ENCODE measurements at regions not wholly inside any gene's neighbourhood (a gene's known extent, or its start where the extent isn't known, plus 50 kb on each side); places are given as distances from the start of the nearest gene placed in this dataset.

DNA sequence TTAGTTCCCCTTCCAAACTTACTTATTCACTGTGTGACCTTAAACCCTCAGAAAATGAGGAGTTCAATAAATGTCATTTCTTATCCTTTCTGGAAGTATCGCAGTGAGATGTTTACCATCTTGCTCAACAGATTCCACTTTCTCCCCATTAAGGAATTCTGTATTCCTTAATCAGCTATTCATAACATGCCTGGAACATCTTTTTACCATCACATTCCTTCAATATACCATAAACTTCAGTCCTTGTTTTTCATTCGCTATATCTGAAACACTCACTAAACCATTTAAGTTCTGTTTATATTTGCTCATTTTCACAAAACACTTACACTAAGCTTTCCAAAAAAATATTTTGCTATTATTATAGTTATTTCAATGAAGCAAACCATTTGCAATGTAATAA, 1158.6 kb downstream of the CDH12 start:
- no peak for DNase-seq

DNA sequence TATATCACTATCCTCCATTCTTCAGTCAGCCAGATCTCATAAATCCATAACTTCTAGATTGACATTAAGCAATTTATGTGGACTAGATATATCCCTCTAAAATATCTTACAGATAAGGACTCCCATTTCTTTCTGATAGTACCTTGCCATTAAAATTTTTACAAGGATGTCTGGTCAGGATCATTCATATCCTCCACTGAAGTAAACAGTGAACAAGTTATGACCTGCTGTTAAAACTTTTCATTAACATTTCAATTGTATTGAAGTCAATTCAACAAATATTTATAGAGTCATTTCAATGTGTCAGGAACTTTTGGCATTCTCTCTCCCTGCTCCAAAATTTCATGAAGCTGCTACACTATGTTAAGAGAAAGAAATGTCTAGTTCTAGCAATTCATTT, 1159.6 kb downstream of the CDH12 start:
- no peak for DNase-seq

DNA sequence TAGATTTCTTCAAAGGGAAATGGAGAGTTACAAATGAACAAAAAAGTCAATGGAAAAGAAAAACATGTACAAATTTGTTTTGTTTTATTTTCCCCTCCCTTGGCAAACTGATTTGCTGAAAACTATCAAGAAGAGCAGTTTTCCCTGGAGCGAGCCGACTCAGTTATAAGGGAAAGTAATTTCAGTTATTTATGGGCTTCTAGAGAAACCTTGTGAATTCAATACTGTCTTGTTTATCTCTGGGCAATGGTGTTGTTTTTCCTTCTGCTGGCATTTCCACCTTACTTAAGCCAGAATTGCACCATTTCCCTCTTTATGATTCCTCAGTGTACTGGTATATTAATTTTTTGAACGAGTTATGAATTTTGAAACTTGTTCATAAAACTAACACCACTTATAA, 1163.6 kb downstream of the CDH12 start:
- no peak for DNase-seq

DNA sequence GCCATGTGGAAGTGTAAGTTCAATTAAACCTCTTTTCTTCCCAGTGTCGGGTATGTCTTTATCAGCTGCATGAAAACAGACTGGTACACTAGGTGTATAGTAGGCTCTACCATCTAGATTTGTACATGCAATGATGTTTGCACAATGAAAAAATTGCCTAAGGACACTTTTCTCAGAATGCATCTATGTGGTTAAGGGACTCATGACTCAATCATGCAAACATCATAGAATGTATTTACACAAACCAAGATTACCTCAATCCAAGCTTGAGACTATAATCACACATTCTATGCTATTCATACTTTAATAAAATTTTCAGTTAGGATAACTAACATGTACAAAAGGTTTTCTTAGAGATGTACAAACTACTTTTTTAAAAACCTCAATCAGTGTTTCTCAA, 1164.5 kb downstream of the CDH12 start:
- DNase-seq, result no peak

DNA sequence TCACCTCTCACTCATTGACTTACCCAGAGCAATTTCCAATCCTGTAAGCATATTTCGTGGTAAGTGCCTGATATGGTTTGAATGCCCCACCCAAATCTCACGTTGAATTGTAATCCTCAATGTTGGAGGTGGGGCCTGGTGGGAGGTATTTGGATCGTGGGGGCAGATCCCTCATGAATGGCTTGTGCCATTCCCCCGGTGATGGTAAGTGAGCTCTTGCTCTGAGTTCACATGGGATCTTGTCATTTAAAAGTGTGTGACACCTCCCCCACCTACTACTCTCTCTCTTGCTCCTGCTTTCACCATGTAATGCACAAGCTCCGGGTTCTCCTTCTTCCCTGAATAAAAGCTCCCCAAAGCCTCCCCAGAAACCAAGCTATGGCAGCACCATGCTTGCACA, 1165.5 kb downstream of the CDH12 start:
- no peak for DNase-seq

DNA sequence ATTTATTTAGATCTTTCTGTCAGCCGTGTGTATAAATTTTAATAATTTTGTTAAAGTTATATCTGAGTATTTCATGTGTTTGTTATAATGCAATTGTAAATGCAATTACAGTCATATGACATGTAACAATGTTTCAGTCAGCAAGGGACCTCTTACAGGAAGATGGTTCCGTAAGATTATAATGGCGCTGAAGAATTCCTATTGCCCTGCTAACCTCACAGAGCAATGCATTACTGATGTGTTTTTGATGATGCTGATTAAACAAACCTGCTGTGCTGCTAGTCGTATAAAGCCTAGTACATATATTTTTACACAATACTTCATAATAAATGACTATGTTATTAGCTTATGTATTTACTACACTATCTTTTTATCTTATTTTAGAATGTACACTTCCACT, 1166.4 kb downstream of the CDH12 start:
- no peak for DNase-seq

DNA sequence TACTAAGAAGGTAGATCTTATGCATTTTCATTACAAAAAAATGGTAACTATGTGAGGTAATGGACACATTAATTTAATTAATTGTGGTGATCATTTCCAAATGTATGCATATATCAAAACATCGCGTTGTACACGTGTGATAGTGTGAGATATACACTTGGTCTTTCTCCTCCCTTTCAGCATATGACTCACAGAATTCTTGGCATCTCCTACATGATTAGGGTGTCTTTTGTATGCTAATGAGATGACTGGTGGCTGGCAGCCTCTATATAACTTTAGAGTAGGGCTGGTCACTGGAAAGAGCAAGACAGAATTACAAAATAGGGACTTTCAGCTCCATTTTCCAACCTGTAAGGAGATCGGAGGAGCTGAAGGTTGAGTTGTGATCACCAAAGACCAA, 1167.6 kb downstream of the CDH12 start:
- no peak for DNase-seq

DNA sequence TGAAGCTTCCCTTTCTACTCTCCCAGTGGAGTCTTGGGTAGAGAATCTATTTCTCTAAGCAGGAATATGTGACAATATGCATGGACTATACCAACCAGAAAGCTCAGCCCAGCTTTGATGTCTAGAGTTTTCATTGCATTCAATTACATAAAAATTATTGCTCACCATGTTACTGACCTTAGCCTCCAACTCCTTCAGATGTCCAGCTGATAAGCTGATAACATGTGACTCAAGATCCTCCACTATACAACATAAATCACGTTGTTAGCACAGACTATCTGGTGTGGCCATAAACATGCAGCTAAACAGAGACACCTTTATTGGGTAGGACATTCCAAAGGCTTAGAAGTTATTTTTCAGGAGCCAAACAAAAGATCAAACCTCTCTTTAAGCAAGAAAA, 1168.2 kb downstream of the CDH12 start:
- no peak for DNase-seq

DNA sequence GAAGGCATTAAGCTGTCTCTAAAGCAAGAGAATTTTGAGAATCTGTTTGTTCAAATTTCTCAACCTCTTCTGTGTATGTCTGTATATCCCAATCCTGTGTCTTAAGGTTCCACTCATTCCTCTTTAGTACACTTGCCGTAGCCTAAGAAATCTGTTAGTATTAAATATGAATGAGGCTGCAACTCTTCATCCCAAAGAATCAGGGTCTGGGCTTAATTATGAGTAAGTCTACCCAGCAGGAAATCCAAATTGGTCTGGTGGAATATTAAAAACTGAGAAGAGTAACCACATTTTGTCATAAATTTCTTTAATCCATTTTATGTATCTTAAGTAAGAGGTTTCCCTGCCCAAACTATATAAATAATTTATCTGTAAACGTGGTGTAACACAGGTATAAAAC, 1171.2 kb downstream of the CDH12 start:
- no peak for DNase-seq

DNA sequence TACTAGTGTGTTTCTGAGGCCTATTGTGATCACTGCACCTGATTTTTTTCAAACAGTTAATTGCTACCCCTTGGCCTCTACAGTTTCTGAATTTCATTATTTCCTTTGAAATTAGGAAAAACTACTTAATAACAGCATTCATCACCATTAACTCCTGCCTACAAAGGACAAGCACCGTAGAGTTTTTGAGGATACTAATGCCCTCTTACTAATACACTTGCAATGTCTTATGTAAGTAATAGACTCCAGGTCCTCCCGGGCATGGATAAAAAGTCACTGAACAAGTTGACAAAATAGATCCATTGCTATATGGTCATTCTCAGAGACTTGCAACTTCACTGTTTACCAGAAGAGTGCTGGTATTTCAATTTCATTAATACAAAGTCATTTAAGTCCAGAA, 1172.5 kb downstream of the CDH12 start:
- no peak for DNase-seq

DNA sequence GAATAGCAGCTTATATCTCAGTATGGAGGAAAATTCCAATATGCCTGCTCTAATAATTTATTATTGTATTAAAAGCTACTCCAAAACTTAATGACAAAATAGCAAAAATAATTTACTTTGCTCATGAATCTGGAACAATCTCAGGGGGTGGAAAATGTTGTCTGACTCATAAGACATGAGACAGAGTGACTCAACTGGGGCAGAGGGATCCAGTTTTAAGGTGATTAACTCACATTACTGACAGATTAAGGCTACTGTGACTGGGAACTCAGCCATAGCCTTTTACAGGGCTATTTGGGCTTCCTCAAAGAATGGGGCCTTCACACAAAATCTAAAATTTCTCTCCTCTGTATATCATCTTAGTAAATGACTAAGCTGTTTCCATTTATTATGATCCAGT, 1172.9 kb downstream of the CDH12 start:
- DNase-seq, result no peak

DNA sequence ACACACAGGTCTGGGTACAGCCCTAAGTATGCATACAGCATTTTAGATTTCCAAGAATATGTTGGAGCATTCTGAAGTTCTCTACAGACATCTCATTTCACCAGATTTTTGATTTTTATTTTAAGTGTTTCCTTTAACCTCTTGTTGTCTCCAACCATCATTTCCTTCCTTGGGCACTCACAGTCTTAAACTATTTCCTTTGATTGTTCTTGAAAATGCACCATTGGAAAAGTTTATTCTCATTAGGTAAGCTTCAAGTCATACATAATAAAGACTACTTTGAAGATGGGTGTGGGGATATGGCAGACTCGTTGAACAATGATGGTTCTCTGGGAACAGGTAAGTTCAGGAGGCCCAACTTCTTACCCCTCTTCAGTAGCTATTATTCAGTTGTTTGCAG, 1174.6 kb downstream of the CDH12 start:
- no peak for DNase-seq

DNA sequence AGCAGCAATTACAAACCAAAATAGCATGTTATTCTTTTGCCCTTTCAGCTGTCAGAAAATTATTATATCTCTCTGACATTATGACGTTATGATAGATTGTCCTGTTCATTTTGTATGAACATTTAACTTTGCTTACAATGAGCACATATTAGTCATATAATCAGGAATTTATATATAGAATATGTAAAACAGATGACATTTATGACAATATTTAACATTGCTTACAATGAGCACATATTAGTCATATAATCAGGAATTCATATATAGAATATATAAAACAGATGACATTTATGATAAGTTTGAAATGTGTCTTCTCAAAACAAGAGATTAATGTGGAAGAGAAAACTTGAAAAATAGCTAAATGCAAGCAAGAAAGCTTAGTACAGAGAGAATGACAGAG, 1180.2 kb downstream of the CDH12 start:
- no peak for DNase-seq

DNA sequence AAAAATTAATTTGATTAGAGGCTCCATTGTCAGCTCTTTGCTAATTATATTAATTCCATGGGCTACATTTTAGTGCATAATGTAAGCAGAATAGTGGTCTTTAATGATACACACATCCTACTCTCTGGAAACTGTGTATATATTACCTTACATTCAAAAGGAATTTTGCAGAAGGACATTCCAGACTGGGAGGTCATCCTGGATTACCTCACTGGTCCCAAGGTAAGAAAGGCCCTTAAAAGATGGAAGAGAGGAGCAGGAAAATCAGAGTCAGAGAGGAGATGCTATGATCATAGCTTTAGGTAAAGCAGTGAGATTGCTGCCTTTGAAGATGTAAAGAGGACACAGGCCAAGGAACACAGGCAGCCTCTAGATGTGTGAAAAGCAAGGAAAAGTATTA, 1180.8 kb downstream of the CDH12 start:
- no peak for DNase-seq

DNA sequence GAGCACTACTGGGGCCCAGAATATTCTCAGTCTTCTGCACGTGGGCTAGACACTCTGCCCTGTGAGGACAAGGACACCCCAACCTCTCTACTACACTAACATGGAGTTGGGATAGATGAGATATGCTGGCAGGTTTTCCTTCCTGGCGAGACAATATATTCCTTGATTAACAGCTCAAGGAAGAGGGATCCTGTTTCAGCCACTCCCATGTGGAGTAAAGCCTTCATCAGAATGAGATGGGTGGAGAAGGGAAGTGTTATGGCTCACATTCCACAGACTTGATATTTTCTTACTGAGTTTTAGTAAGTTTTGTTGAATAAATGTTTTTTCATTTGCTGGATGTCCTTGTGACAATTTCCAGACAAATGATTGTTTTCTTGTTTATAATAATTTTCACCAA, 1187.6 kb downstream of the CDH12 start:
- no peak for DNase-seq

DNA sequence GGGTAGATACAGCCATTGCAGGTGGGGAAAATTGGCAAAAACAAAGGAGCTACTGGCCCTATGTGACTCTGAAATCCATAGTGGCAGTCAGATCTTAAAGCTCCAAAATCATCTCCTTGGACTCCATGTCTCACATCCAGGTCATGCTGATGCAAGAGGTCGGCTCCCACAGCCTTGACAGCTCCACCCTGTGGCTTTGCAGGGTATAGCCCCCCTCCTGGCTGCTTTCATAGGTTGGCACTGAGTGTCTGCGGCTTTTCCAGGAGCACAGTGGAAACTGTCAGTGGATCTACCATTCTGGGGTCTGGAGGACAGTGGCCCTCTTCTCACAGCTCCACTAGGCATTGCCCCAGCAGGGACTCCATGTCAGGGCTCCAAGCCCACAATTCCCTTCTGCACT, 1190.1 kb downstream of the CDH12 start:
- no peak for DNase-seq

DNA sequence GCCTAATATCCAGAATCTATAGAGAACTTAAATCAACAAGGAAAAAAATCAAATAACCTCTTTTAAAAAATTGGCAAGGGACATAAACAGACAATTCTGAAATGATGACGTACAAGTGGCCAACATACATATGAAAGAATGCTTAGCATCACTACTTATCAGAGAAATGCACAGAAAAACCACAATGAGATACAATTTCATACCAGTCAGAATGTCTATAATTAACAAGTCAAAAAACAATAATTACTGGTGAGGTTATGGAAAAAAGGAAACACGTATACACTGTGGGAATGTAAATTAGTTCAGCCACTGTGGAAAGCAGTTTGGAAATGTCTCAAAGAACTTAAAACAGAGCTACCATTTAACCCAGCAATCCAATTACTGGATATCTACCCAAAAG, 1192.0 kb downstream of the CDH12 start:
- DNase-seq, result no peak

DNA sequence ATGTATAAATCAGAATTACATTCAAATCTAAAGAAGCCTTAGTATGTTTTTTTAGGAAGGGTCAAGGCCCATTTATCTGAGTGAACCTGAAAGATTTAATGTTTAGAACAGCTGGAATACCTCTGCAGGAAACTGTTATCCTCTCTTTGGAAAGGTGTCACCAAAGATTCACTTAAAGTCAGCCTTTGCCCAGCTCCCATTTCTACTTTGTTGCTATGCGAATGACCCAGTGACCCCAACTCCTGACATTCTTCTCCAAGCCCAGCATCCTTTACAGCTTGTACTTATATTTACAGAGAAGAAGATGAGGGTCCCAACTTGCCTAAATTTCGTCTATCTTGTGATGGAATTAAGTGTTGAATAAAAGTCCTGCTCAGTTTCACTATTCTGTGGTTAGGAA, 1198.6 kb downstream of the CDH12 start:
- DNase-seq, result no peak

DNA sequence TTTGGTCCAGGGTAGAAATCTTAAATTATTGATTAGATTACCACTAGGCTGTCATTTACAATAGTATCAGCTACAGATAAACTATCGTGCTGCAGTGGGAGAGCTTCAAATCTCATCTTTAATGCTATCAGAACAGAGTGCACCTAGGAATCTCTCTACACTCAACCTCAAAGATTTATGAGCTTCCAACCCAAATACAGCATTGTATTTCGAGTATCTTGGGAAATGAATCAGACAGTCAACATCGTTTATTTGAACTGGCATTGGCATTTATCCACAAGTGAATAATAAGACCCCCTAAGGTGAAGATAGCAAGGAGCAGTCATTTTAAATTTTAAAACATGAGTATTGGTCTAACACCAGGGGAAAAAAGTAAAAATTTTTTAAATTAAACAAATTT, 1203.2 kb downstream of the CDH12 start:
- no peak for DNase-seq

DNA sequence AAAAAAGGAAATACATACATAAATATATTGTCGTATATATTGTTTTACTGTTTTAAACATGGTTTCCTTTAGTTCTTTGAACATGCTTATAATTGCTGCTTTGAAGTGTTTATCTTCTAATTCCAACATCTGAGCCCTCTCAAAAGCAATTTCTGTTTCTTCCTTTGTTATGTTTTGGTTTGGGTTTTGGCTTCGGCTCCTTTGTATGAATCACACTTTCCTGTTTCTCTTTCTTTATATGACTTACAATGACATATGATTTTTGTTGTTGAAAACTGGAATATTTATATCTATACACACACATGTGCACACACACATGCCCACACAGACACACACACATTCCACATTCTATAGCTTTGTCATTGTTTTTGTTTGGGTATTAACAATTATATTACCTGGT, 1206.7 kb downstream of the CDH12 start:
- no peak for DNase-seq

DNA sequence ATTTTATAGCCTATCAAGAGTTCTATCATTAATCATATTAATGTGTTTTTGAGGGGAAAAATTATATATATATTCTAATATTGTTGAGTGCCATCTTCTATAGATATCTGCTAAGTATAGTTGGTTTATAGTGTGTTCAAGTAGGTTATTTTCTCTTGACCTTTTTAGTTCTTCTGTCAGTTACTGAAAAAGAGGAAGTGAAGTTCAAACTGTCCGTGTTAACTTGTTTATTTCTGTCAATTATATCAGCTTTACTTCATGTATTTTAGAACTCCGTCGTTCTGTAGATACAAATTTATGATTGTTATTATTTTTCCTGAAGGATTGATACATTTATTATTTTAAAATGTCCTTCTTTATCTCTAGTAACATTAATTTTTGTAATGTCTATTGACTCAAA, 1209.1 kb downstream of the CDH12 start:
- no peak for DNase-seq

DNA sequence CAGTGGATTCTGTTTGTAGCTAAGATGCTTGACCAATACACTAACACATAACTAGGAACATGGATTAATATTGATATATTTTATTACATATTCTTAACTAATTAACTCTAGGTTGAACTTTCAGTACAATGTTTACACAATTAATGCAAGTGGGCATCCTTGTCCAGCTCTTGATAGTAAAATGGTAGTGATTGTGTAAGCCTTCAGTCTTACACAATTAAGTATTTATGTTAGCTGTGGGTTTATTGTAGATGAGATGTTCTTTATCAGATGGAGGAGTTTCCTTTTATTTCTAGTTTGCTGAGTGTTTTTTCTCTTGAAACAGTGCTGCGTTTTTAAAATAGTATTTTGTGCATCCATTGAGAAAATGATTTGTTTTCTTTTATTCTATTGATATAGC, 1210.8 kb downstream of the CDH12 start:
- DNase-seq, result no peak

DNA sequence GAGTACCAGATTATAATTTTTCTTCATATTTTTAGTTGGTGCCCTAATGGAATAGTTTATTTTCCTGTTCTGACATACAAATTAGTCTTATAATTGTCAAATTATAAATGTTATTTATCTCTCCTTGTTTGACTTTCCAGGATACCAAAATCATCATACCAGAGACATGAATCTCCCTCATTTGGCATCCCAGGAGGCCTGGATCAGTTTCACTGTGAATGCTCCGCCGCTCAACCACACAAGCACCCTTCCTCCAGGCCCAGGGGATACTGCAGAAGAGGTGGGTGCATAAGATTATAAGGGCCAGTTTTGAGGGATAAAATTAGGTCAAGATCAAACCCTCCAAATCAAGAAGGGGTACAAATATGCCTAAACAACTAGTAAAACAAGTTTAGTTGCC, 1229.3 kb downstream of the CDH12 start:
- DNase-seq, result no peak

DNA sequence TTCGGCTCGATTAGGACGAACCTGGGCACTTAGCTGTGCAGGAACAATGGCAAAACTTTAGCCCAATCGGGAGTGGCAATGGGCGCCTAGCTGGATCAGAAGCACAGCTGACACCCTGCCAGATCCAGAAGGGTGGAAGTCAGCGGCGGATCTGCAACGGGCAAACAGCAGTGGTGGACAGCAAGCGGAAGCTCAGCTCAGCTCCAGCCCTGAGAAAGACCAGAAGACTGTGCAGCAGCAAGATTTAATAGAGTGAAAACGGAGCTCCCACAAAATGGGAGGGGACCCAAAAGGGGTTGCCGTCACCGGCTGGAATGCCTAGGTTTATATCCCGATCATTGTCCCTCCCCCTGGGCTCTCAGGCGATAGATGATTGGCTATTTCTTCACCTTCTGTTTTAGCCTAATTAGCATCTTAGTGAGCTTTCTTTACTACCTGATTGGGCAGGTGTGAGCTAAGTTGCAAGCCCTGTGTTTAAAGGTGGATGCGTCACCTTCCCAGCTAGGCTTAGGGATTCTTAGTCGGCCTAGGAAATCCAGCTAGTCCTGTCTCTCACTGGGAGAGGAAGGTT, 1237.9 kb downstream of the CDH12 start:
- DNase-seq, result no peak

DNA sequence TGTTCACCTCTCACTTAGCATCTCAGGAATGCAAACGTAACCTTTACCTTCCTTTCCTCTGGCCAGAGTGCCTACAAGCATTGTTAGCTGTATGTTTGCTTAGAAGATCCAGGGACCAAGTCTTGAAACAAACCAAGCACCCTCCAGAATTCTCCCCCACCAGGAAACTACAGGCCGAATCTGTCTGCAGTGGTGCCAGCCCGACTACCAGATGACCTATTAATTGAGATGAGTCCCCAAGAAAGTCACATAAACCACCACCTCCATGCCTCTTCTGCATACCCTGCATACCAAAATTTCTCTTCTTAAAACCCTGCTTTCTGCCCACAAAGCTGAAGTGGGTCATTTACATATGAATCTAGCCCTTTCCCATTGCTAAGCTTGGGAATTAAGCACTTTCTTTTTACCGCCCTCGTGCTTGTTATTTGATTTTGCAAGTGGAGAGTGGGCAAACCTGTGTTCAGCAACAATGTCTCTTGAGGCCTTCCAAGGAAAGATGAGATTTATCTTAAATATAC, 1239.1 kb downstream of the CDH12 start:
- no peak for DNase-seq
